ENCODE measurements at regions not wholly inside any gene's neighbourhood (a gene's known extent, or its start where the extent isn't known, plus 50 kb on each side); places are given as distances from the start of the nearest gene placed in this dataset.
"Not testable (repeated sequence)": the region's sequence is repeated elsewhere in the genome, so short reads cannot be mapped to it uniquely, and the experiment has no call there.

DNA sequence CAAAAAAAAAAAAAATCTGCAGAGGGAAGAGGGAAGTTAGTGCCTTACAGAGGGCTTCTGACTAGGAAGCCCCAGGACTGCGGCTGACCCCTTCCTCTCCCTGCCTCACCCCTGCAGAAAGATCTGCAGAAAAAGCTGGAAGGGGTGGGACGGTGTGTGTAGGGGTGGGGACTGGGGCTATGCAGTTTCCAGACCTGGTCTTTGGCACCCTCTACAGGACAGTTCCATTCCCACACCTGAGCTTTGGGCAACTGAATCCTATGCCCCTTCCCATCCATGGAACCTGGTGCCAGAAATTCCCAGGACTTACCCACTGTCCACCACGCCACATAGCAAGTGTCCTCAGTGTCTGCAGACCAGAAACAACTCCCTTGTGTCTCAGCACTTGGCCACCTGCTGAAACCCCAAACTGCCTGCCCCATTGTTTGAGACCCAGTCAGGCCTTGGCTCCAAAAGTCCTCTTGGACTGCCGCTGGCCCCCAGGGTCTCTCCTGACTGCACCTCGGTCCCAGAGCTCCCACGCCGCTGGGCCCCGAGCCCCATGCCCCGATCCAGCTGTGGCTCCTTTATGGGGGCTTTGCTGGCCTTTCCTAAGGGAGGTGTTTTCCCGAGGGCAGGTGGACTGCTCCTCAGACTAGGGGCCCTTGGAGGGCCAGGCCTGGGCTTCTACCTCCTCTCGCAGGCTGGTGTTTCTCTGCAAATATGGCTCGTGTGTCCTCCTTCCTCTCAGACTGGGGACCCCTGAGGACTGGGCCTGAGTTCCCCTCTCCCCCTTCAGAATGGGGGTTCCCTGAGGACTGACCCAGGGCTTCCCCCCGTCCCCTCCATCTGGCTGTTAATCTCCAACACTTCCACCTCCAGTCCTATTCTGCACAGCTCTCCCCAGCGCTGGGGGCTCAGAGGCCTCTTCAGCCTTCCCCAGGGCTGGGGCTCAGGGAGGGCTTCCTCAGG is 284.9 kb upstream of the TEKT4 start:
- H3K4me2 ChIP-seq; H3K9ac ChIP-seq; H3K9me3 ChIP-seq; H3K4me1 ChIP-seq (ENCODE audit: control insufficient read depth in 1 of 2, insufficient read depth in 2 of 2, low read depth in 1 of 2, low read length in 1 of 2); H3K27me3 ChIP-seq (ENCODE audit: insufficient read depth); POLR2A ChIA-PET; H3K27ac ChIP-seq (ENCODE audit: low read depth in 2 of 2, low read length in 1 of 2); H3K9me2 ChIP-seq; H3F3A ChIP-seq (replicated peaks; ENCODE audit: insufficient read depth); H4K20me1 ChIP-seq (ENCODE audit: insufficient read depth); CTCF ChIA-PET; H3K4me3 ChIP-seq (ENCODE audit: low read depth in 2 of 2, low read length in 1 of 2); H3K36me3 ChIP-seq (replicated peaks in 1 of 2; ENCODE audit: control insufficient read depth in 1 of 2, insufficient read depth in 2 of 2, low read length in 1 of 2); H3K79me2 ChIP-seq (ENCODE audit: insufficient read depth); H2AFZ ChIP-seq (ENCODE audit: low read depth): not testable (repeated sequence)
- 16% methylated on average over 5 of the region's 14 CpGs for WGBS (ENCODE audit: low lambda C conversion rate)
- peak; percentile 56 for DNase-seq
- TF ChIP-seq SMC3 (IDR thresholded peaks at IDR 0.05; ENCODE audit: low read depth, low read length) (peak; percentile 45), RAD21 (IDR thresholded peaks at IDR 0.05; ENCODE audit: low read length) (peak; percentile 62)
- TF ChIP-seq, protein P1, sequence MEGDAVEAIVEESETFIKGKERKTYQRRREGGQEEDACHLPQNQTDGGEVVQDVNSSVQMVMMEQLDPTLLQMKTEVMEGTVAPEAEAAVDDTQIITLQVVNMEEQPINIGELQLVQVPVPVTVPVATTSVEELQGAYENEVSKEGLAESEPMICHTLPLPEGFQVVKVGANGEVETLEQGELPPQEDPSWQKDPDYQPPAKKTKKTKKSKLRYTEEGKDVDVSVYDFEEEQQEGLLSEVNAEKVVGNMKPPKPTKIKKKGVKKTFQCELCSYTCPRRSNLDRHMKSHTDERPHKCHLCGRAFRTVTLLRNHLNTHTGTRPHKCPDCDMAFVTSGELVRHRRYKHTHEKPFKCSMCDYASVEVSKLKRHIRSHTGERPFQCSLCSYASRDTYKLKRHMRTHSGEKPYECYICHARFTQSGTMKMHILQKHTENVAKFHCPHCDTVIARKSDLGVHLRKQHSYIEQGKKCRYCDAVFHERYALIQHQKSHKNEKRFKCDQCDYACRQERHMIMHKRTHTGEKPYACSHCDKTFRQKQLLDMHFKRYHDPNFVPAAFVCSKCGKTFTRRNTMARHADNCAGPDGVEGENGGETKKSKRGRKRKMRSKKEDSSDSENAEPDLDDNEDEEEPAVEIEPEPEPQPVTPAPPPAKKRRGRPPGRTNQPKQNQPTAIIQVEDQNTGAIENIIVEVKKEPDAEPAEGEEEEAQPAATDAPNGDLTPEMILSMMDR (IDR thresholded peaks at IDR 0.05), result peak; percentile 62

DNA sequence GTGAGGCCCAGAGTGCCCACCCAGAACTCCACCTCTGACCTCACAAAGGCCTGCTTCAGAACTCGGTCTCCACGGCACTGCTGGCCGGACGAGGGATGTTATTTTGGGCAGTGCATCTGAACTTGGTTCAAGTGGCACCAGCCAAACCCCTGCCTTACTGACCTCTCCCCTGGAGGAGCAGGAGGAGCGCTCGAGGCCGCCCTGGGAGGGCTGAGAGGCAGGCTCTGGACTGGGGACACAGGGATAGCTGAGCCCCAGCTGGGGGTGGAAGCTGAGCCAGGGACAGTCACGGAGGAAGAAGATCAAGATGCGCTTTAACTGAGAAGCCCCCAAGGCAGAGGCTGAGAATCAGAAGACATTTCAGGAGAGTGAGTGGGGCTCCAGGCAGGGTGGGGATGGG is 284.2 kb upstream of the TEKT4 start:
- H4K20me1 ChIP-seq (ENCODE audit: insufficient read depth); H3K4me1 ChIP-seq (ENCODE audit: control insufficient read depth in 1 of 2, insufficient read depth in 2 of 2, low read depth in 1 of 2, low read length in 1 of 2); H3F3A ChIP-seq (replicated peaks; ENCODE audit: insufficient read depth); H2AFZ ChIP-seq (ENCODE audit: low read depth); H3K9me2 ChIP-seq; CTCF ChIA-PET; H3K4me3 ChIP-seq (ENCODE audit: low read depth in 2 of 2, low read length in 1 of 2); POLR2A ChIA-PET; H3K4me2 ChIP-seq; H3K9ac ChIP-seq; H3K9me3 ChIP-seq; H3K36me3 ChIP-seq (replicated peaks in 1 of 2; ENCODE audit: control insufficient read depth in 1 of 2, insufficient read depth in 2 of 2, low read length in 1 of 2); H3K27ac ChIP-seq (ENCODE audit: low read depth in 2 of 2, low read length in 1 of 2); DNase-seq; H3K27me3 ChIP-seq (ENCODE audit: insufficient read depth); H3K79me2 ChIP-seq (ENCODE audit: insufficient read depth): not testable (repeated sequence)
- 56% methylated on average over 4 of the region's 9 CpGs for WGBS (ENCODE audit: low lambda C conversion rate)

DNA sequence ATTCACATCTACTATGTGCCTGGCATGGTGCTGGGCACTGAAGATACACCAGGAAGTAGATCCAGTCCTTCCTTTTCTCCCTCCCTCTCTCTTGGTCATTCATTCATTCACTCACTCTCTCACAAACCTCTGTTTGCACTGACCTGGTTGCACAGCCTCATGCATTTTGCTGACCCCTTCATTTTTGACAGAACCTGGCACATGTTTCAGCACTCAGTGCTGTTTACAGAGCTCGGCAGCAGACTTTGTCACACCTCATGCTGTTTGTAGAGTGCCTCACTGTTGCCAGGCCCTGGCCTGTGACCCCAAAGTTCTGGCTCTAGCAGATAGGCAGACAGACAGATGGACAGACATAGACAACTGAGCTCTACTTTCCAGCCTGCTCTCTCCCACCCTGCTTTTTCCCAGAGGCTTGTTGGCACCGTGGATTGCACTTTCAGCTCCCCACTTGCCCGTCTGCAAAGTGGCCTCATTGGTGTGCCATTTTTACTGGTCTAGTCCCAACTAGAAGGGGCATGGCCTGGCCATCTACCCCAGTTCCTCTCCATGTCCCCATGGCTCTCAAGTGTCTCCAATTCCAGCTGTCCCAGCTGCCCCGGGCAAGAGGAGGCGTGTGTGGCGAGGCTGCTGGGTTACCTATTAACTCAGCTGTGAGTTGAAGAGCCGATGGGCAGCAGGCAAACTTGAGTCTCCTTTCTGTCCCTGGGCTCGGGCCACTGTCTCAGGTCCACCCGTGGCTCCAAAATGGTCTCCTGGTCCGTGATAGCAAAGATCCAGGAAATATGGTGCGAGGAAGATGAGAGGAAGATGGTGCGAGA is 277.0 kb upstream of the TEKT4 start:
- H3K27ac ChIP-seq (ENCODE audit: low read depth in 2 of 2, low read length in 1 of 2); CTCF ChIA-PET; H3K4me2 ChIP-seq; H3K36me3 ChIP-seq (replicated peaks in 1 of 2; ENCODE audit: control insufficient read depth in 1 of 2, insufficient read depth in 2 of 2, low read length in 1 of 2); H3K9ac ChIP-seq; H3F3A ChIP-seq (replicated peaks; ENCODE audit: insufficient read depth); H3K9me2 ChIP-seq; H4K20me1 ChIP-seq (ENCODE audit: insufficient read depth); H3K4me3 ChIP-seq (ENCODE audit: low read depth in 2 of 2, low read length in 1 of 2); H2AFZ ChIP-seq (ENCODE audit: low read depth); POLR2A ChIA-PET; H3K79me2 ChIP-seq (ENCODE audit: insufficient read depth); H3K9me3 ChIP-seq; H3K4me1 ChIP-seq (ENCODE audit: control insufficient read depth in 1 of 2, insufficient read depth in 2 of 2, low read depth in 1 of 2, low read length in 1 of 2); DNase-seq: not testable (repeated sequence)
- H3K27me3 ChIP-seq (ENCODE audit: insufficient read depth), result peaks cover 10% of the 10 kb centered on the region; the same call in 1 of the 2 replicates
- 11% methylated on average over 12 of the region's 12 CpGs for WGBS (ENCODE audit: low lambda C conversion rate)

DNA sequence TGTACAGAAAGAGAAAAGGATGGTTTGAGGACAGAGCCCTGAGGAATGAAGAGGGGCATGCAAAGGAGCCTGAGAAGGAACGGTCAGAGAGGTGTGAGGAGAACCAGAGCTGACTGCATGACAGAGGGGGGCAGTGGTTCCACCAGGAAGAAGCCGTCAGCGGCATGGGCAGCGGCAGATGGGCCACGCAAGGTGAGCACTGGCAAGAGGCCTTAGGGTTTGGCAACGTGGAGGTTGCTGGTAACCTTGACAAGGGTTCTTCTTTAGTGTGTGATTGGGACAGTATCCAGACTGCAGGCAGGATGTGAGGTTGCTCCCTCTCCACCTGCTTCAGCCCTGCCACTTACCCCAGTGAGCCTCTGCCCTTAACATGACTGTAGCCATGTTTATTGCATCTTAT is 275.3 kb upstream of the TEKT4 start:
- POLR2A ChIA-PET; DNase-seq; CTCF ChIA-PET; H3K9ac ChIP-seq; H3K4me2 ChIP-seq; H3K79me2 ChIP-seq (ENCODE audit: insufficient read depth); H2AFZ ChIP-seq (ENCODE audit: low read depth); H3K4me3 ChIP-seq (ENCODE audit: low read depth in 2 of 2, low read length in 1 of 2); H3K9me3 ChIP-seq; H3K27ac ChIP-seq (ENCODE audit: low read depth in 2 of 2, low read length in 1 of 2); H3K36me3 ChIP-seq (replicated peaks in 1 of 2; ENCODE audit: control insufficient read depth in 1 of 2, insufficient read depth in 2 of 2, low read length in 1 of 2); H3K9me2 ChIP-seq; H4K20me1 ChIP-seq (ENCODE audit: insufficient read depth); H3K27me3 ChIP-seq (ENCODE audit: insufficient read depth); H3K4me1 ChIP-seq (ENCODE audit: control insufficient read depth in 1 of 2, insufficient read depth in 2 of 2, low read depth in 1 of 2, low read length in 1 of 2); H3F3A ChIP-seq (replicated peaks; ENCODE audit: insufficient read depth): not testable (repeated sequence)
- 35% methylated on average over 6 of the region's 6 CpGs for WGBS (ENCODE audit: low lambda C conversion rate)

DNA sequence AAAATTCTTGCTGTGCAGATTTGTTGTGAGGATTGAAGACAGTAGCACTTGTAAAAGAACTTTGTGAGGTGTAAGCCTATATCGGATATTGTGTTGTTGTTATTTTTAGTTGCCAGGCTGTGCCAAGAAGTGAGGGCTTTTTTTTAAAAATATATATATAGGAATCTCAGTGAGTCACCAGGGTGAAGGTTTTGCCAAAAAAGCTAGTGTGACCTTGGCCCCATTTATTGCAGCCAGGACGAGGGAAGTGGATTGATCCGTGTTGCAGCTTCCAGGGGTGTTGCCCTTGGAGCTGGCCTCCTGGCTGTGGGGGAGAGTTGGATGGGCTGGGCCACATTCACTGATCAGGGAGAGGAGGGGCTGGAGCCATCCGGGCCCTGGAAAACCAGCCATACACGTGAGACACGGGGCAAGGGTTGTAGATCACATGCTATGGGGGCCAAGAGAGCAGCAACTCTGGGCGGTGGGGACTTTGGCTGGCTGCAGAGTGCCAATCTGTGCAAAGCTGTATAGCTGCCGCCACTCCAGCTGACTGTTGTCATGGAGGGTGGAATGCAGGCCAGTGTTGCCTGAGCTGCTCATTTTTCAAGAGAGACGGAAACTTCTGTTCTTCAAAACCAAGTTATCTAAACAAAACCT is 273.0 kb upstream of the TEKT4 start:
- H3K9me3 ChIP-seq; H3F3A ChIP-seq (replicated peaks; ENCODE audit: insufficient read depth); H4K20me1 ChIP-seq (ENCODE audit: insufficient read depth); H3K9ac ChIP-seq; H3K27me3 ChIP-seq (ENCODE audit: insufficient read depth); CTCF ChIA-PET; H2AFZ ChIP-seq (ENCODE audit: low read depth); H3K4me1 ChIP-seq (ENCODE audit: control insufficient read depth in 1 of 2, insufficient read depth in 2 of 2, low read depth in 1 of 2, low read length in 1 of 2); H3K4me2 ChIP-seq; POLR2A ChIA-PET; H3K36me3 ChIP-seq (replicated peaks in 1 of 2; ENCODE audit: control insufficient read depth in 1 of 2, insufficient read depth in 2 of 2, low read length in 1 of 2); DNase-seq; H3K27ac ChIP-seq (ENCODE audit: low read depth in 2 of 2, low read length in 1 of 2); H3K9me2 ChIP-seq; H3K4me3 ChIP-seq (ENCODE audit: low read depth in 2 of 2, low read length in 1 of 2); H3K79me2 ChIP-seq (ENCODE audit: insufficient read depth): not testable (repeated sequence)
- 8% methylated on average over 4 of the region's 9 CpGs for WGBS (ENCODE audit: low lambda C conversion rate)

Measured in SK-N-SH (cell line).